Stimulated activated effector memory CD8-positive, alpha-beta T cell treated with anti-CD3 and anti-CD28 coated beads, Interleukin-12 subunit alpha, Interleukin-12 subunit beta, amount 100 ng/mL, for 72 hours (primary cell): ENCODE measurements at regions not wholly inside any gene's neighbourhood (a gene's known extent, or its start where the extent isn't known, plus 50 kb on each side); places are given as distances from the start of the nearest gene placed in this dataset.

Experiments used
- ATAC-seq: fragments of 150-1000 bp; cut with Tn5 transposase; 2 replicates; pipeline ENCODE4 v1.10.0; 2021
- DNase-seq, 2 donors: peaks; one replicate each; pipeline ENCODE4 v3.0.0; 2021 to 2022; ENCODE audit warnings: low spot score in 2 of 2
- H3K27ac Mint-ChIP-seq: one replicate; pipeline ENCODE4 v1.8.0; 2022; ENCODE audit warnings: mild to moderate bottlenecking, mixed read lengths
- H3K36me3 Mint-ChIP-seq: one replicate; pipeline ENCODE4 v1.8.0; 2022; ENCODE audit warnings: mild to moderate bottlenecking, mixed read lengths
- H3K4me1 Mint-ChIP-seq: one replicate; pipeline ENCODE4 v1.8.0; 2022; ENCODE audit warnings: mixed read lengths
- H3K4me3 Mint-ChIP-seq: one replicate; pipeline ENCODE4 v1.8.0; 2022; ENCODE audit warnings: mild to moderate bottlenecking, mixed read lengths
- H3K9me3 Mint-ChIP-seq: one replicate; pipeline ENCODE4 v1.8.0; 2022; ENCODE audit warnings: mixed read lengths

- Mint-ChIP-seq H3K4me1 (no peaks in the 10 kb centered on the region), H3K27ac (no peak overlapping the region), H3K36me3 (no peaks in the 10 kb centered on the region), H3K4me3 (no peak overlapping the region), H3K9me3 (peaks cover 10% of the 10 kb centered on the region)
- DNase-seq (no peak), ATAC-seq (no peak)
These were observed 2371.5 kb upstream of the TENM3 start for GRCh38 chr4:179871726-179872125.

- no peaks in the 10 kb centered on the region for H3K36me3 Mint-ChIP-seq
- H3K4me1 Mint-ChIP-seq: no peaks in the 10 kb centered on the region
- H3K27ac Mint-ChIP-seq: no peak overlapping the region
- H3K4me3 Mint-ChIP-seq: no peak overlapping the region
- H3K9me3 Mint-ChIP-seq: peaks cover 8% of the 10 kb centered on the region
- DNase-seq (no peak), ATAC-seq (no peak)
These were observed 2370.4 kb upstream of the TENM3 start for GRCh38 chr4:179872755-179873154.

GRCh38 chr4:179880756-179881155 is 2362.4 kb upstream of the TENM3 start:
- no peak overlapping the region for H3K27ac Mint-ChIP-seq
- ATAC-seq: no peak
- no peaks in the 10 kb centered on the region for H3K4me1 Mint-ChIP-seq
- H3K4me3 Mint-ChIP-seq: no peak overlapping the region
- no peak for DNase-seq
- peaks cover 10% of the 10 kb centered on the region for H3K9me3 Mint-ChIP-seq
- no peaks in the 10 kb centered on the region for H3K36me3 Mint-ChIP-seq

DNA sequence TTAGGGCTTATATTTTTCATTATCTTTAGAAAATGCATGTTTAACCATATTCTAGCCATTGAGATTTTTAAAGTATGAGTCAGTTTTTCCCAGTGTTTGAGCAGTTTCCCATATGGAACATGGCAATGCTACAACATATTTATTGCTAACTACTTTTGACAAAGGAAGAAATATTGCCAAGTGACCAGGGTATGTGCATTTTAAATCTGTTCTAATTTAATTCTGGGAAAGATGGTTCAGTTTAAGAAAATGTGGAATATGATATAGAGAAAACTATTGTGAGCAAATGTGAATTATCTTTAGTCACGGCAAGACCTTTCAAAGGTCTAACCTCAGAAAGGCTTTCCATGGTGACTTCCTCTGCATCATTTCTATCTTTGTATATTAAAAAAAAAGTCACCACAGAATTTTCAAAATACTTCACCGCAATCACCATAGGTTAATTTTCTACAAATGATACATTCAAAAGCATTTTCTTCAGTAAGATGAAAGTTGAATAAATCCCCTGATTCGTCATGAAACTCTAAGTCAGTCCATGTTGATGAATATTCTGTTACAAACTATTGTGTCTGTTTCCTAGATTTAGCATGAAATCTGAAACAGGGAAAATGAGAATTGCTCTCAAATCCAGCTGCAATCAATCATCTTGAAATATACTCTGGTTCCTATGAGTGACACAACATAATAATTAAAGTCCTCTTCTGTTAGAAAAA is 2349.0 kb upstream of the TENM3 start:
- Mint-ChIP-seq H3K4me3 (no peak overlapping the region), H3K27ac (no peak overlapping the region), H3K4me1 (no peaks in the 10 kb centered on the region), H3K36me3 (no peaks in the 10 kb centered on the region), H3K9me3 (peaks cover 16% of the 10 kb centered on the region)
- DNase-seq (no peak), ATAC-seq (no peak)

DNA sequence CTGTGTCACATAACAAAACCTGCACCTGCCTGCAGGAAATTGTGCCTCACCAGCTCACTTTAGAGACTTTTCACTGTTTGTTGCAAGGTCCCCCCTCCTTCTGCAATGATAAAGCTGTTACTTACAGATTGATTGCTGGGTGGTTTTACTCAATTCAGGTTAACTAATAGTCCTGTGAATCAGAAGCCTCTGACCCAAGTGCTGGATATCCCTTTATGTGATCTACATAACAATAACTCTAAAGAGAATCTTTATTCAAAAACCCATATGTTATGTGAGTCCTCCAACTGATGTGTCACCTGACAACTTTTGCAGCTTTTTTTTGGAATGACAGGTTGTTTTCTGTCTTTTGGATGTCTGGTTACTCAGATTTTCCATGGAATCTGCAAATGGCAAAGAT is 2323.6 kb upstream of the TENM3 start:
- Mint-ChIP-seq H3K9me3 (peaks cover 12% of the 10 kb centered on the region), H3K4me3 (no peak overlapping the region), H3K36me3 (no peaks in the 10 kb centered on the region), H3K4me1 (no peaks in the 10 kb centered on the region), H3K27ac (no peak overlapping the region)
- no peak for DNase-seq
- ATAC-seq: no peak

- ATAC-seq: no peak
- H3K4me3 Mint-ChIP-seq: no peak overlapping the region
- H3K9me3 Mint-ChIP-seq: peaks cover 16% of the 10 kb centered on the region
- H3K27ac Mint-ChIP-seq: no peak overlapping the region
- DNase-seq: no peak
- H3K4me1 Mint-ChIP-seq: no peaks in the 10 kb centered on the region
- H3K36me3 Mint-ChIP-seq: no peaks in the 10 kb centered on the region
These were observed 2315.7 kb upstream of the TENM3 start for GRCh38 chr4:179927473-179927872.

GRCh38 chr4:179941911-179942310 is 2301.3 kb upstream of the TENM3 start:
- H3K9me3 Mint-ChIP-seq: peaks cover 28% of the 10 kb centered on the region
- no peak overlapping the region for H3K4me3 Mint-ChIP-seq
- DNase-seq (no peak), ATAC-seq (no peak)
- no peak overlapping the region for H3K27ac Mint-ChIP-seq
- no peaks in the 10 kb centered on the region for H3K4me1 Mint-ChIP-seq
- no peaks in the 10 kb centered on the region for H3K36me3 Mint-ChIP-seq

DNA sequence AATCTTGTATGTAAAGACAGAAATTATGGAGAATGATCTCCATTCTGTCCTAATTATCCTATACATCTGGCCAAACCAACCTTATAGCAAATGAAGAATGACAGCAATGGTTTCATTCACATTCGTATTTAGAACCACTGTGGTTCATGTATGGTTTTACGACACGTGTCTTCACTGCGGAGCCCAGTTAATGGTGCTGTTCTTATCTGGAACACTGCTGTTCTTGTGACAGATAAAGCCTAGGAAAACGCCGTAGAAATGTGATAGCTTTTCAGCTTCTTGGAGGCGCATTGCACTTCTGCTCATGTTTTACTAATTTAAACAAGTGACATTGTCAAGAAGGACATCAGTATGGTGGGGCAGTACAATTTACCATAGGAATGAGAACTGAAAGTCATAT is 2266.4 kb upstream of the TENM3 start:
- no peaks in the 10 kb centered on the region for H3K4me1 Mint-ChIP-seq
- DNase-seq: no peak
- H3K9me3 Mint-ChIP-seq: peaks cover 18% of the 10 kb centered on the region
- H3K27ac Mint-ChIP-seq: no peak overlapping the region
- H3K36me3 Mint-ChIP-seq: no peaks in the 10 kb centered on the region
- no peak overlapping the region for H3K4me3 Mint-ChIP-seq
- no peak for ATAC-seq

- DNase-seq (no peak), ATAC-seq (no peak)
- no peak overlapping the region for H3K27ac Mint-ChIP-seq
- no peaks in the 10 kb centered on the region for H3K36me3 Mint-ChIP-seq
- no peak overlapping the region for H3K4me3 Mint-ChIP-seq
- H3K4me1 Mint-ChIP-seq: no peaks in the 10 kb centered on the region
- peaks cover 18% of the 10 kb centered on the region for H3K9me3 Mint-ChIP-seq
These were observed 2265.8 kb upstream of the TENM3 start for GRCh38 chr4:179977378-179977777.

GRCh38 chr4:179981161-179981560 is 2262.0 kb upstream of the TENM3 start:
- ATAC-seq: no peak
- Mint-ChIP-seq H3K4me1 (no peaks in the 10 kb centered on the region), H3K36me3 (no peaks in the 10 kb centered on the region), H3K27ac (no peak overlapping the region), H3K9me3 (peaks cover 12% of the 10 kb centered on the region), H3K4me3 (no peak overlapping the region)
- DNase-seq: no peak

DNA sequence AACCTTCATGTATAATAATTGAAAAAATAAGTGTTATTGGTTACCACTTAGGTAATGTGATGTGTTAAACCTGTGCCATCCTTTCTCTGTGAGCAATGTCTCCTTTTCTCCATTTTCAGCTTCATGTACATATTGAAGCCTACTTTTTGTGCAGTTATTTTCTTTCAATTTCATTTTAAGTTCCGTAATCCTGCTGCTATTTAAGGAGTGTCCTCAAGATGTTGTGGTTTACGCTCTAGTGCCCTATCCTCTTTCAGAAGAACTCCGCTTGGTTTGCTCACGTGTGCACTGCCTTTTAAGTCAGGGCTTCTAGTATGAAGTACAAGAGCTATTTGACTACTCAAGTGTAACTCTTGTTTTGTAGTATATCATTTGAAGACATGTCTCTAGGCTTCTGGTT is 2253.2 kb upstream of the TENM3 start:
- H3K9me3 Mint-ChIP-seq: peaks cover 15% of the 10 kb centered on the region
- no peak overlapping the region for H3K4me3 Mint-ChIP-seq
- DNase-seq (no peak), ATAC-seq (no peak)
- no peaks in the 10 kb centered on the region for H3K36me3 Mint-ChIP-seq
- H3K27ac Mint-ChIP-seq: no peak overlapping the region
- H3K4me1 Mint-ChIP-seq: no peaks in the 10 kb centered on the region

DNA sequence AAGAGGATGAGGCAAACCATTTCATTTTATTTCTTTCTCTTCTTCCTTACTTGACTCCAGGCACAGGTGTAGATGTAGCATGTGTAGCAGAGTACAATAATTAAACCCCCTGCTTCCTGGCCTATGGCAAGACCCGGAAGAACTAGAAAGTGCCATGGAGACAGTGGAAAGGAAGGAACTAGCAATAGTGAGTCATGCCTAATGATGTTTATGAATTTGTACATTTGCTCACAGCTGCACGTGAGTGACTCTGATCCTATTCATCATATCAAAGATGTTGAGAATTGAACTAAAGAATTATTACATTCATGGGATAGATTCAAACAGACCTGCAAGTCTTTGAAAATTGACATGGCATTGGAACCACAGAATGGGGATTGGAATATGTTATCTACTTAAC is 2233.9 kb upstream of the TENM3 start:
- H3K36me3 Mint-ChIP-seq: no peaks in the 10 kb centered on the region
- H3K27ac Mint-ChIP-seq: no peak overlapping the region
- DNase-seq (no peak), ATAC-seq (no peak)
- peaks cover 15% of the 10 kb centered on the region for H3K9me3 Mint-ChIP-seq
- no peak overlapping the region for H3K4me3 Mint-ChIP-seq
- H3K4me1 Mint-ChIP-seq: no peaks in the 10 kb centered on the region

DNA sequence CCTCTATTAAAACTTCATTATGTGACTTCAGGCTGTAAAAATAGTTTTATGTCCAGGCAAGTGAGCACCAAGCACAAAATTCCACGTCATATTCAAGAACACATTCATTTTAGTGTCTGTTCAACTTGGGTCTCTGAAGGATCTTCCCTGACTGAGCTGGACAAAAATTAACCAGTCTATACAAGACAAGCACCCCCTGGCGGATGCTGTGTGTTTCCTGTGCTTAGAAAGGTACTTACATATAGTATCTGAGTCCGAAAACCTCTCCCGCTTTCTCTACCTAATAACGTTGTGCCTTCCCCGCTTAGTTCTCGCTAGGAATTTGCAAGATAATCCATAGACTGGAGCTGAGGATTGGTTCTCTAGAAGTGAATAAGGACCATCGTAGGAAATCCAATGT is 2214.5 kb upstream of the TENM3 start:
- Mint-ChIP-seq H3K9me3 (peaks cover 8% of the 10 kb centered on the region), H3K36me3 (no peaks in the 10 kb centered on the region), H3K4me3 (no peak overlapping the region), H3K4me1 (no peaks in the 10 kb centered on the region), H3K27ac (no peak overlapping the region)
- no peak for DNase-seq
- ATAC-seq: no peak

GRCh38 chr4:180031330-180031729 is 2211.9 kb upstream of the TENM3 start:
- Mint-ChIP-seq H3K4me3 (no peak overlapping the region), H3K27ac (no peak overlapping the region), H3K9me3 (peaks cover 9% of the 10 kb centered on the region), H3K36me3 (no peaks in the 10 kb centered on the region), H3K4me1 (no peaks in the 10 kb centered on the region)
- ATAC-seq (no peak), DNase-seq (no peak)

- no peak for DNase-seq
- Mint-ChIP-seq H3K27ac (no peak overlapping the region), H3K4me3 (no peak overlapping the region), H3K36me3 (no peaks in the 10 kb centered on the region), H3K4me1 (no peaks in the 10 kb centered on the region), H3K9me3 (peaks cover 12% of the 10 kb centered on the region)
- ATAC-seq: no peak
These were observed 2201.6 kb upstream of the TENM3 start for GRCh38 chr4:180041576-180041975.

- Mint-ChIP-seq H3K9me3 (peaks cover 3% of the 10 kb centered on the region), H3K4me3 (no peak overlapping the region), H3K27ac (no peak overlapping the region), H3K4me1 (no peaks in the 10 kb centered on the region), H3K36me3 (peaks cover 5% of the 10 kb centered on the region)
- DNase-seq (no peak), ATAC-seq (no peak)
These were observed 2190.6 kb upstream of the TENM3 start for GRCh38 chr4:180052629-180053028.

DNA sequence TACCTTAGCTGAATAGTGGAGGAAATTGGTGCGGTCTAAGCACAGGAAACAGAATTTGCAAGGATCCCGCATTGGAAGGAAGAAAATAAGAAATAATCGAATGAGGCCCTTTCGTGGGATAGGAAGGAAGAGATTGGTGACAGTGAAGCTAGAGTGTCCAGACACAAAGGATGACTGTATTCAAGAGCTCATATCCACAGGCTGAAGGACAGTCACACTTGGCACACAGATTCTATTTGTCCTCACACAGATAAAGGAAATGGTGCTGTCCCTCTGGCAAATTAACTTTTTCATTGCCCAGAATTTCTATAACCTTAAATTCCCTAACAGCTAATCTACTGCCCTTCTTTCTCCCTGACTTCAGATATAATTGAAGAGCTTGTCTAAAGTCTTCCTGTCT is 2188.9 kb upstream of the TENM3 start:
- H3K27ac Mint-ChIP-seq: no peak overlapping the region
- peaks cover 5% of the 10 kb centered on the region for H3K36me3 Mint-ChIP-seq
- DNase-seq (no peak), ATAC-seq (no peak)
- H3K9me3 Mint-ChIP-seq: peaks cover 3% of the 10 kb centered on the region
- H3K4me3 Mint-ChIP-seq: no peak overlapping the region
- no peaks in the 10 kb centered on the region for H3K4me1 Mint-ChIP-seq
